OCI-LY3 (cell line): ENCODE measurements at regions not wholly inside any gene's neighbourhood (a gene's known extent, or its start where the extent isn't known, plus 50 kb on each side); places are given as distances from the start of the nearest gene placed in this dataset.

ENCODE experiments used
- CTCF ChIP-seq: fragments of 200-600, 300-600 bp; sonication (generic); IDR thresholded peaks from 2 replicates; pipeline ENCODE4 v1.5.1; 2014; ENCODE audit warnings: antibody characterized with exemption, low read length, low read depth
- EZH2phosphoT487 ChIP-seq: fragments of 200-600 bp; shearing (Covaris generic); IDR thresholded peaks from 2 replicates; pipeline ENCODE4 v1.6.1; 2018; ENCODE audit warnings: antibody characterized with exemption, mixed run types, low read depth

- no peak for TF ChIP-seq CTCF
- no peak for TF ChIP-seq EZH2phosphoT487
Observed at GRCh38 chr13:40452741-40453334, 213.6 kb downstream of the FOXO1 start.
